Dendritic cell treated with granulocyte-macrophage colony-stimulating factor and Interleukin-4, amounts not matched to agents 40 ng/mL and 50 ng/mL, for 4 days (primary cell): ENCODE measurements at regions not wholly inside any gene's neighbourhood (a gene's known extent, or its start where the extent isn't known, plus 50 kb on each side); places are given as distances from the start of the nearest gene placed in this dataset.

Experiments used
- H3K27ac Mint-ChIP-seq: one replicate; pipeline ENCODE4 v1.8.0; 2022; ENCODE audit warnings: mild to moderate bottlenecking, mixed read lengths
- H3K27me3 Mint-ChIP-seq: one replicate; pipeline ENCODE4 v1.8.0; 2022; ENCODE audit warnings: mild to moderate bottlenecking, mixed read lengths
- H3K36me3 Mint-ChIP-seq: one replicate; pipeline ENCODE4 v1.8.0; 2022; ENCODE audit warnings: low read depth, mixed read lengths
- H3K4me1 Mint-ChIP-seq: one replicate; pipeline ENCODE4 v1.8.0; 2022; ENCODE audit warnings: low read depth, mixed read lengths
- H3K4me3 Mint-ChIP-seq: one replicate; pipeline ENCODE4 v1.8.0; 2022; ENCODE audit warnings: mild to moderate bottlenecking, moderate library complexity, mixed read lengths
- H3K9me3 Mint-ChIP-seq: one replicate; pipeline ENCODE4 v1.8.0; 2022; ENCODE audit warnings: mixed read lengths
- intact Hi-C: fragments of 100-400 bp; cut with micrococcal nuclease; formaldehyde crosslinking; loops from one replicate; pipeline ENCODE4 v1.15.0; 2022

- Mint-ChIP-seq H3K36me3 (no peaks in the 10 kb centered on the region), H3K27me3 (no peaks in the 10 kb centered on the region), H3K4me3 (no peak overlapping the region), H3K27ac (no peak overlapping the region), H3K9me3 (peaks cover 4% of the 10 kb centered on the region), H3K4me1 (no peaks in the 10 kb centered on the region)
- intact Hi-C loops, result no loop called here
Measured at GRCh38 chr2:860259-860855, 90.3 kb upstream of the SNTG2 start.

DNA sequence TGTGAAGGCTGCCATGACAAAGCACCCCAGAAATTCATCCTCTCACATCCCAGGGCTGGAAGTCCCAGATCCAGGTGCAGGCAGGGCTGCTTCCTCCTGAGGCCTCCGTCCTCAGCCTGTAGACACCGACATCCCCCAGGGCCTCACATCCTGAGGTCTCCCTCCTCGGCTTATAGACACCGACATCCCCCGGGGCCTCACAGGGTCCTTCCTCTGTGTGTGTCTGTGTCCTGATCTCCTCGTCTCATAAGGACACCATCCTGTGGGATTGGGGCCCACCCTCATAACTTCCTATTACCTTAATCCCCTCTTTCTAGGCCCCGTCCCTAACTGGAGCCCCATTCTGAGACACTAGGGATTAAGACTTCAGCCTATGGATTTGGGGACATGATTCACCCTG is 92.0 kb upstream of the SNTG2 start:
- H3K4me1 Mint-ChIP-seq, result no peaks in the 10 kb centered on the region
- H3K9me3 Mint-ChIP-seq, result peaks cover 20% of the 10 kb centered on the region
- no peaks in the 10 kb centered on the region for H3K36me3 Mint-ChIP-seq
- H3K4me3 Mint-ChIP-seq, result no peak overlapping the region
- H3K27me3 Mint-ChIP-seq, result no peaks in the 10 kb centered on the region
- intact Hi-C loops, result no loop called here
- H3K27ac Mint-ChIP-seq, result no peak overlapping the region

GRCh38 chr2:857937-858336 is 92.7 kb upstream of the SNTG2 start:
- no peaks in the 10 kb centered on the region for H3K4me1 Mint-ChIP-seq
- peaks cover 20% of the 10 kb centered on the region for H3K9me3 Mint-ChIP-seq
- no peaks in the 10 kb centered on the region for H3K36me3 Mint-ChIP-seq
- no peak overlapping the region for H3K27ac Mint-ChIP-seq
- H3K4me3 Mint-ChIP-seq, result no peak overlapping the region
- no peaks in the 10 kb centered on the region for H3K27me3 Mint-ChIP-seq
- intact Hi-C loops, result no loop called here

DNA sequence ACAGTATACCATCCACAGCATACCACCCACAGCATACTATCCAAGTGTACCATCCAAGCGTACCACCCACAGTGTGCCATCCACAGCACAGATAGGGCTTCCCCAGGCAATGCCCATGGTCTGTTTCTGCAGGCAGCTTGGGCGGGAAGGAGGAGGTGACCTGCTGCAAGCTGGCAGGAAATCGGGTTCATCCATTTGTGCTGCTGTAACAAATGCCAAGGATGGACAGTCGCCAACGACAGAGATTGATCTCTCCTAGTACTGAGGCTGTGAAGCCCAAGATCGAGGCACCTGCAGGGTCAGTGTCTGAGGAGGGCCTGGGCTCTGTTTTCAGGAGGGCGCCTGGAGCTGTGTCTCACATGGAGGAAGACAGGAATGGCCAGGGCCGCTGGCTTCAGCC is 93.6 kb upstream of the SNTG2 start:
- no peak overlapping the region for H3K27ac Mint-ChIP-seq
- H3K36me3 Mint-ChIP-seq, result no peaks in the 10 kb centered on the region
- H3K4me1 Mint-ChIP-seq, result no peaks in the 10 kb centered on the region
- intact Hi-C loops, result no loop called here
- H3K9me3 Mint-ChIP-seq, result peaks cover 20% of the 10 kb centered on the region
- H3K27me3 Mint-ChIP-seq, result no peaks in the 10 kb centered on the region
- no peak overlapping the region for H3K4me3 Mint-ChIP-seq

DNA sequence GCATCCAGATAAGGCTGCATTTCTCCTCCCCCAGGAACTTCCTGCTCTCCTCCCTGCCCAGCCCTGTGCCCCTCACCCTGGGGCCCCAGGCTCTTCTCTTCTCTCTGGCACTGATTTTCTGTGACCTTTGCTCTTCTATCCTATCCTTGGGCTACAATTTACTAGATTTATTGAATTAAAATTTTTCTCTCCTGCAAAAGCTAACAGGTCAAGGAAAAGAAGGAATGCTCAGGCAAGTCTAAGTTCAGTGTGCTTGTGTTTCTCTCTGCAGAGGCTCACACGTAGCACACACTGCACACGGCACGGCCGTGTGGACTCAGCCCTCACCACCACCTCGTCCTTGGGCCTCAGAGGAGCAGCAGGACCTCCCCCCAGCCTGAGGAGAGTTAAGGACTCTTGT is 94.2 kb upstream of the SNTG2 start:
- Mint-ChIP-seq H3K4me3 (no peak overlapping the region), H3K4me1 (no peaks in the 10 kb centered on the region), H3K9me3 (peaks cover 20% of the 10 kb centered on the region), H3K27me3 (no peaks in the 10 kb centered on the region), H3K27ac (no peak overlapping the region), H3K36me3 (no peaks in the 10 kb centered on the region)
- intact Hi-C loops, result no loop called here

- no peak overlapping the region for H3K4me3 Mint-ChIP-seq
- no peaks in the 10 kb centered on the region for H3K27me3 Mint-ChIP-seq
- H3K36me3 Mint-ChIP-seq, result no peaks in the 10 kb centered on the region
- H3K4me1 Mint-ChIP-seq, result no peaks in the 10 kb centered on the region
- H3K9me3 Mint-ChIP-seq, result peaks cover 20% of the 10 kb centered on the region
- intact Hi-C loops, result no loop called here
- H3K27ac Mint-ChIP-seq, result no peak overlapping the region
Measured at GRCh38 chr2:856041-856440, 94.6 kb upstream of the SNTG2 start.

GRCh38 chr2:855177-855576 is 95.5 kb upstream of the SNTG2 start:
- H3K4me1 Mint-ChIP-seq, result no peaks in the 10 kb centered on the region
- intact Hi-C loops, result no loop called here
- peaks cover 20% of the 10 kb centered on the region for H3K9me3 Mint-ChIP-seq
- no peaks in the 10 kb centered on the region for H3K27me3 Mint-ChIP-seq
- no peak overlapping the region for H3K4me3 Mint-ChIP-seq
- H3K27ac Mint-ChIP-seq, result no peak overlapping the region
- no peaks in the 10 kb centered on the region for H3K36me3 Mint-ChIP-seq

DNA sequence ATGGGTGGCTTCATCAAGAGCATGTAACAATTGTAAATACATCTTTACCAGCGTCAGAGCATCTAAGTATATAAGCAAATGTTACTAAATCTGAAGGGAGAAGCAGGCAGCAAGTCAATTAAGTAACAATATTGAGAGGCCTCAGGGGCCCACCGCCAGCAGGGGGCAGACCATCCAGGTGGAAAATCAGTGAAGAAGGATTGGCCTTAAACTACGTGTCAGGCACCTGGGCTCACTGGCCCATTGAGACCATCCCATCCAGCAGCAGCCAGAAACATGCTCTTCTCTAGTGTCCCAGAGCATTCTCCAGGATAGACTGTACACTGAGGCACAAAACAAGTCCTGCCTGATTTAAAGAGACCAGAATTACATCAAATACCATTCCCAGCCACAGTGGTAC is 96.2 kb upstream of the SNTG2 start:
- no peaks in the 10 kb centered on the region for H3K4me1 Mint-ChIP-seq
- H3K36me3 Mint-ChIP-seq, result no peaks in the 10 kb centered on the region
- H3K27ac Mint-ChIP-seq, result no peak overlapping the region
- no peaks in the 10 kb centered on the region for H3K27me3 Mint-ChIP-seq
- H3K9me3 Mint-ChIP-seq, result peaks cover 20% of the 10 kb centered on the region
- no peak overlapping the region for H3K4me3 Mint-ChIP-seq
- intact Hi-C loops, result no loop called here

GRCh38 chr2:853203-853870 is 97.3 kb upstream of the SNTG2 start:
- intact Hi-C loops, result no loop called here
- no peak overlapping the region for H3K4me3 Mint-ChIP-seq
- peaks cover 20% of the 10 kb centered on the region for H3K9me3 Mint-ChIP-seq
- no peaks in the 10 kb centered on the region for H3K36me3 Mint-ChIP-seq
- no peaks in the 10 kb centered on the region for H3K27me3 Mint-ChIP-seq
- H3K27ac Mint-ChIP-seq, result no peak overlapping the region
- H3K4me1 Mint-ChIP-seq, result no peaks in the 10 kb centered on the region

DNA sequence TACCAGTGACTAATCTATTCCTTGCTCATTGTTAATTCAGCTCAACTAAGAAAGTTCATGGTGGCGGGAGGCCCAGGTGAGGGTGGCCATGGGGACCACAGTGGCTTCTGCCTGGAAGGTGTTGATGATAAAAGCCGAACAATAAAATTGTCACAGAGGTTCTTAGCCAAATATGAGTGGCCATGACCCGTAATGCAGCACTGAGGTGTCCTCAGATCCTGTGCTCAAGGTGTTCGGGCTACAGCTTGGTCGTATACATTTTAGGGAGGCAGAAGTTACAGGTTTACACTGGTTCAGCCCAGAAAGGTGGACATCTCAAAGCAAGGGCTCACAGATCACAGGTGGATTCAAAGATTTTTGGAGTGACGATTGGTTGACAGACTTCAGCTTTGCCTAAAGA is 98.5 kb upstream of the SNTG2 start:
- Mint-ChIP-seq H3K9me3 (peaks cover 20% of the 10 kb centered on the region), H3K4me1 (no peaks in the 10 kb centered on the region), H3K4me3 (no peak overlapping the region), H3K27ac (no peak overlapping the region), H3K27me3 (no peaks in the 10 kb centered on the region), H3K36me3 (no peaks in the 10 kb centered on the region)
- intact Hi-C loops, result no loop called here

GRCh38 chr2:851680-852079 is 99.0 kb upstream of the SNTG2 start:
- Mint-ChIP-seq H3K4me3 (no peak overlapping the region), H3K36me3 (no peaks in the 10 kb centered on the region), H3K27me3 (no peaks in the 10 kb centered on the region), H3K27ac (no peak overlapping the region), H3K4me1 (no peaks in the 10 kb centered on the region), H3K9me3 (peaks cover 20% of the 10 kb centered on the region)
- intact Hi-C loops, result no loop called here

- no peaks in the 10 kb centered on the region for H3K36me3 Mint-ChIP-seq
- no peak overlapping the region for H3K27ac Mint-ChIP-seq
- H3K4me1 Mint-ChIP-seq, result no peaks in the 10 kb centered on the region
- intact Hi-C loops, result no loop called here
- no peak overlapping the region for H3K4me3 Mint-ChIP-seq
- H3K27me3 Mint-ChIP-seq, result no peaks in the 10 kb centered on the region
- peaks cover 20% of the 10 kb centered on the region for H3K9me3 Mint-ChIP-seq
Measured at GRCh38 chr2:851078-851477, 99.6 kb upstream of the SNTG2 start.

GRCh38 chr2:850429-850828 is 100.2 kb upstream of the SNTG2 start:
- Mint-ChIP-seq H3K9me3 (peaks cover 17% of the 10 kb centered on the region), H3K4me1 (no peaks in the 10 kb centered on the region), H3K27me3 (no peaks in the 10 kb centered on the region), H3K4me3 (no peak overlapping the region), H3K27ac (no peak overlapping the region), H3K36me3 (no peaks in the 10 kb centered on the region)
- intact Hi-C loops, result no loop called here

GRCh38 chr2:848099-848498 is 102.5 kb upstream of the SNTG2 start:
- H3K9me3 Mint-ChIP-seq, result no peaks in the 10 kb centered on the region
- H3K27ac Mint-ChIP-seq, result no peak overlapping the region
- no peak overlapping the region for H3K4me3 Mint-ChIP-seq
- no peaks in the 10 kb centered on the region for H3K27me3 Mint-ChIP-seq
- H3K36me3 Mint-ChIP-seq, result no peaks in the 10 kb centered on the region
- no peaks in the 10 kb centered on the region for H3K4me1 Mint-ChIP-seq
- intact Hi-C loops, result no loop called here

DNA sequence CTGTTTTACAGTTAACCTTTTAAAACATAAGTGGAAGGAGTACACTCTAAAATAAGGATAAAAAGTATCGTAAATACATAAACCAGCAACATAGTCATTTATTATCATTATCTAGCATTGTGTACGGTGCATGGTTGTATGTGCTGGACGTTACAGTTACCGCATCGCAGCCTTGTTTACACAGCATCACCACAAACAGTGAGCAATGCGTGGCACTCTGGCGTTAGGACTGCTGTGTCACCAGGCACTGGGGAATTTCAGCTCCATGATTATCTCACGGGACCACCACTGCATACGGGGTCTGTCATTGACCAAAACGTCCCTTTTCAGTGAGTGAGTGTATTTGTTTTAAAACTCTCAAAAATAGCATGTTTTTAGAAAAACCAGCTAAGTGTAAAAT is 103.0 kb upstream of the SNTG2 start:
- intact Hi-C loops, result no loop called here
- H3K4me1 Mint-ChIP-seq, result no peaks in the 10 kb centered on the region
- H3K27me3 Mint-ChIP-seq, result no peaks in the 10 kb centered on the region
- H3K36me3 Mint-ChIP-seq, result no peaks in the 10 kb centered on the region
- H3K9me3 Mint-ChIP-seq, result no peaks in the 10 kb centered on the region
- H3K27ac Mint-ChIP-seq, result no peak overlapping the region
- no peak overlapping the region for H3K4me3 Mint-ChIP-seq
